GM13976 (cell line): ENCODE measurements at regions not wholly inside any gene's neighbourhood (a gene's known extent, or its start where the extent isn't known, plus 50 kb on each side); places are given as distances from the start of the nearest gene placed in this dataset.

ENCODE experiments used
- DNase-seq: peaks from one replicate; pipeline ENCODE4 v3.0.0; 2012; ENCODE audit warnings: low spot score
- CTCF ChIP-seq: IDR thresholded peaks from 2 replicates; pipeline ENCODE4 v1.5.1; 2012; ENCODE audit warnings: borderline replicate concordance, mild to moderate bottlenecking; ENCODE audit not compliant: insufficient read depth; ENCODE audit errors: extremely low read depth, missing control alignments, control extremely low read depth
- in situ Hi-C: fragments of 300-500 bp; cut with MboI; formaldehyde crosslinking; loops from one replicate; pipeline ENCODE4 v1.12.0; 2022; ENCODE audit warnings: low sequenced_read_pairs, mixed read lengths, inconsistent platforms; ENCODE audit not compliant: unreplicated experiment

- in situ Hi-C loops: no loop called here
- no peak for TF ChIP-seq CTCF
- DNase-seq: no peak
Measured at GRCh38 chr10:130709415-130709814, 573.2 kb downstream of the GLRX3 start.

GRCh38 chr10:130711072-130711471 lies 574.9 kb downstream of the GLRX3 start:
- no peak for DNase-seq
- TF ChIP-seq CTCF: no peak
- in situ Hi-C loops: no loop called here

GRCh38 chr10:130713135-130713534 lies 576.9 kb downstream of the GLRX3 start:
- in situ Hi-C loops: no loop called here
- no peak for TF ChIP-seq CTCF

GRCh38 chr10:130713731-130714130 lies 577.5 kb downstream of the GLRX3 start:
- no peak for DNase-seq
- in situ Hi-C loops: no loop called here
- TF ChIP-seq CTCF: no peak

More at GRCh38 chr10:130713135-130713534, 576.9 kb downstream of the GLRX3 start:
- no peak for DNase-seq

GRCh38 chr10:130714742-130715467 lies 578.7 kb downstream of the GLRX3 start:
- DNase-seq: no peak
- no peak for TF ChIP-seq CTCF
- in situ Hi-C loops: no loop called here

GRCh38 chr10:130715686-130716670 lies 579.8 kb downstream of the GLRX3 start:
- TF ChIP-seq CTCF: no peak
- in situ Hi-C loops: no loop called here
- DNase-seq: no peak
